ES-I3 (cell line): ENCODE measurements at regions not wholly inside any gene's neighbourhood (a gene's known extent, or its start where the extent isn't known, plus 50 kb on each side); places are given as distances from the start of the nearest gene placed in this dataset.

ENCODE experiments used
- H3K36me3 ChIP-seq: 2 replicates; pipeline ENCODE4 v1.6.1; 2013; ENCODE audit warnings: mild to moderate bottlenecking, low read length, control low read depth, moderate library complexity; ENCODE audit not compliant: insufficient read depth
- H3K4me1 ChIP-seq: 2 replicates; pipeline ENCODE4 v1.6.1; 2013; ENCODE audit warnings: mild to moderate bottlenecking, control low read depth, low read length; ENCODE audit not compliant: insufficient read depth
- H3K9ac ChIP-seq: 2 replicates; pipeline ENCODE4 v1.6.1; 2013; ENCODE audit warnings: low read depth, mild to moderate bottlenecking, low read length, moderate library complexity
- H3K9me3 ChIP-seq: 2 replicates; pipeline ENCODE4 v1.6.1; 2013; ENCODE audit warnings: mild to moderate bottlenecking, low read length, moderate library complexity; ENCODE audit not compliant: control insufficient read depth, insufficient read depth

DNA sequence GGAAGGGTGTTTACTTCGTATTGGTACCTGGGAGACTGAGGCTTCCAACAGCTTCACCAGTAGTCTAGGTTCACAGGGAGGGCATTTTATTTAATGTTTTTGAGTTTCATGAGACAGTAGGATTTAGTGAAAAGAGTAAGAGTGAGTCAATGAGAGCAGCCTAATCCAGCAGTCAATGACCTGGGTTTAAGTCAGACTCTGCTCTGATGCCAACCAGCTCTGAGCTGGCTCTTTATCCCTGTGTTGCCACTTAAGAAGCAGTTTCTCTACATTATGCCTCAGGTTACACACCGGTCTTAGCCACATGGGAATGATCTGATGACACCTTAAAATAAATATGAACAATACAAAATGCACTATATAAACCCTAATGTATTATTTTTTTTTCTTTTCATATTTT lies 59.4 kb upstream of the KCNMB2 start:
- H3K9ac ChIP-seq: no peak overlapping the region
- no peaks in the 10 kb centered on the region for H3K4me1 ChIP-seq
- no peaks in the 10 kb centered on the region for H3K9me3 ChIP-seq
- H3K36me3 ChIP-seq: no peaks in the 10 kb centered on the region

DNA sequence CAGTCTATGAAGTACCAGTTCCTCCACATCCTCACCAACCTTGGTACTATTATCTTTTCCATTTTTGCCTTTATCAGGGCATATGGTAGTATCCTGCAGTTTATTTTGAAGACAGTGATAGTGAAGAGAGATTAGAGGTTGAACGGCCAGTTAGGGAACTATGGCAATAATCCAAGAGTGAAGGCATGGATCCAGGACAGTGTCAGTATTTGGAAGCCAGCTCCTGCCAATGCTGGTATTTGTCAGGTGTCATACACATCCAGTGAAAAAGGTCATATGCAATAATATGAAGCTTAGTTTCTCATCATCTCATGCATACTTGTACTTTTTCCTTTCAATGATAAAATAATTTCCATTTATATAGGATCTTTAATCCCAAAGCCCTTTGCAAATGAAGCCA lies 56.8 kb upstream of the KCNMB2 start:
- Histone ChIP-seq H3K9ac (no peak overlapping the region), H3K36me3 (no peaks in the 10 kb centered on the region), H3K9me3 (no peaks in the 10 kb centered on the region), H3K4me1 (no peaks in the 10 kb centered on the region)

DNA sequence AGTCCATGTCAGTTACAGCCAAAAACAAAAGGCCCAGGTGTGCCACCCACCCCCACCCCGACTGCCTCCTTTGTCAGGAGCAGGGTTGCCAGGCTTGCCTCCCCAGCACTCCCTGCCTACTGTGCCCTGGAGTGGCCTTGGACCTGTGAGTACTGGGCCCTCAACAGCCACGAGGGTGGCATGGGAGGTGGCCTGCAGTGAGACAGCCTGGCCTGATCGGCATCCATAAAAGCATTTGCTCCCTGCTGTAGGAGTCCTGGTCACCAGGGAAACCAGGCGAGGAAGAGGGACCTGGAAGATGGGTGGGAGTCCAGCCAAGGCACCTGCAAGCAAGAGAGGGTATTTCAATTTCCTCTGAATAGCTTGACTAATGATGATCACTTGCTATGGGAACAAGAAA lies 56.4 kb upstream of the KCNMB2 start:
- Histone ChIP-seq H3K9me3 (no peaks in the 10 kb centered on the region), H3K4me1 (no peaks in the 10 kb centered on the region), H3K9ac (no peak overlapping the region), H3K36me3 (no peaks in the 10 kb centered on the region)

DNA sequence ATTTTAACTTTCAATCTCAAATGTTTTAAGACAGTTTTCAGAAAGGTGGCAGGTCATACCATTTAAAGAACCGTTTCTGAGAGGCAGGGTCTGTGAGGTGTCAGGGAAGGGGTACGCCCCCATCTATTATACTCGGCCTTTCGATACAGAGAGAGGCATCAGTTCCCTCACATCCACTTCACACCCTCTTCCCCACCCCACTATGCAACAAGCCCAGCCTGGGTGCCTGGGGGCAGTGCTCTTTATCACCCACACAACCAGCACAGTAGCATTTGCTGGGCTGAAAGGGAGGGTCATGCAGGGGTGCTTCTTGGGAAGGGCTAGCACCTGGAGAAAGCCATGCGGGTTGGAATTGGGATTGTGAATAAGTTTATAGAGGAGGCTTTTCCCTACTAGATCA lies 56.0 kb upstream of the KCNMB2 start:
- H3K9me3 ChIP-seq: no peaks in the 10 kb centered on the region
- no peaks in the 10 kb centered on the region for H3K36me3 ChIP-seq
- no peak overlapping the region for H3K9ac ChIP-seq
- no peaks in the 10 kb centered on the region for H3K4me1 ChIP-seq

DNA sequence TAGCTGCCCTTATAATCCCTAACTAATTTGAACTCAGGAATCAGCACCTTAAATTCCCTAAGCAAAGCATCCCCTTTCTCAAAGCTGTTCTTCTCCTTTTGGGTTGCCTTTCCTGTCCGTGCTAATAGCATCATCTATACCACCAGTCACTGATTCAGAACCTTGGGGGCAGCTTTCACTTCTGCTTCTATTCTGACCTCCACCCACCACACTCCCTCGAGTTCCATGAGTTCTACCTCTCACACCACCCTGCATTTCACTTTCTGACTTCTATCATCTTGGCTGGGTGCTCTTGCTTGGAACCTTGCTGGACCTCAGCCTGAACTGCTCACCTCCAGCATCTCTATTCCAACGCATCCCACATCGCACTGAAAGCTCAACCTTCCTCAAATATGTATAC lies 55.4 kb upstream of the KCNMB2 start:
- Histone ChIP-seq H3K9ac (no peak overlapping the region), H3K36me3 (no peaks in the 10 kb centered on the region), H3K4me1 (no peaks in the 10 kb centered on the region), H3K9me3 (no peaks in the 10 kb centered on the region)

DNA sequence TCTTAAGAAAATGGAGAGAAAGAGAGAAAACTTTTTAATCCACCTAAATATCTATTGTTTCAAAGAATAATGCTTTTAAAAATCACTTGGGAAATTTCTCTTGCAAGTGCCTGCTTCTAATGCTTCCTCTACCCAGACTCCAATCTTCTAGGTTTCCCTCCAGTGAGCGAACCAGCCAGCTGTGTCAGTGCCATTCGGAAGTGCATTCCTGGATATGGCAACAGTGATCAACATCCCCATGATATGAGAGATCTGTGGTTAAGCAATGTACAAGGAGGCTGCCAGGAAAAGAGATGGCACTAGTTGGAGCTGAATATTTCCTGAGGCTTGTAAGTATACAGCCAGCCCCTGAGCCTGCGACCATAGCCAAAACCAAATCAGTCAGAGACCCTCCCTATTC lies 53.3 kb upstream of the KCNMB2 start:
- no peaks in the 10 kb centered on the region for H3K36me3 ChIP-seq
- no peaks in the 10 kb centered on the region for H3K4me1 ChIP-seq
- H3K9me3 ChIP-seq: no peaks in the 10 kb centered on the region
- no peak overlapping the region for H3K9ac ChIP-seq

DNA sequence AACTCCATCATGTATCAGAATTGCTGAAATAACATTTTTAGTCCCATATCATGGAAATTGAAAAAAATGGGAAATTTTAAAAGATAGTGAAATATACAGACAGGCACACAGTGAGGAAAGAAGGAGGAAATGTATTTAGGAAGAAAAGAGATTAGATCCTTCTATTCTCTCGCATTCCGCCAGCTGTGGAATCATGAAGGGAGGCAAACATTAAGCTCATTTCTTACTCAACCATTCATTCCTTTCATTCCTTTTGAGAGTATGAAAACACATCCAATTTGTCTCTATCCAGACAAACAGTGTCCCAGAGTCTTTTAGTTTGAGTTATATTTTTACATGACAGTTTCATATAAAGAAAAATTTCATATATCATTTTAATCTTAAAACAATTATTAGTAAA lies 52.5 kb upstream of the KCNMB2 start:
- Histone ChIP-seq H3K4me1 (no peaks in the 10 kb centered on the region), H3K9ac (no peak overlapping the region), H3K9me3 (no peaks in the 10 kb centered on the region), H3K36me3 (no peaks in the 10 kb centered on the region)

DNA sequence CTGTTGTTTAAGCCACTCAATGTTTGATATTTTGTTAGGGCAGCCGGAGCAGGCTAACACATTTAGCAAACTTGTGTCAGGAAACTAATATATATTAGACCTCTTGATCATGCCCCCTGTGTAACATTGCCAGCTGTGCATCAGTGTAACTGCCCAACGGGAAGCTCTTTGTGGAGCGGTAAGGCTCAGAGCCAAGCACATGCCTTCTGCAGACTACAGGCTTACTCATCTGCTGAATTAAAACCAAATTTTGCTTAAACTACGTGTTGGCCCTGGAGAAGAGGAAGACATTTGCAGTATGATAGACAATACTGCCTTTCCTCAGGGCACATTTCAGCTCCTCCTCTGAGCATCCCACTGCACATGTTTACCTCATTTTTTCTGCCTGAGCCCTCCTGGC lies 50.5 kb upstream of the KCNMB2 start:
- H3K4me1 ChIP-seq: no peaks in the 10 kb centered on the region

More for the DNA sequence above, 50.5 kb upstream of the KCNMB2 start:
- H3K9me3 ChIP-seq: no peaks in the 10 kb centered on the region
- H3K36me3 ChIP-seq: no peaks in the 10 kb centered on the region
- H3K9ac ChIP-seq: no peak overlapping the region
